ENCODE measurements at regions not wholly inside any gene's neighbourhood (a gene's known extent, or its start where the extent isn't known, plus 50 kb on each side); places are given as distances from the start of the nearest gene placed in this dataset.

GRCh38 chr1:238787471-238787870 lies 598.9 kb upstream of the CHRM3 start:
- TF ChIP-seq ZFP30 (CRISPR knock-in tag; IDR thresholded peaks at IDR 0.05) (no peak), ZFP3 (CRISPR knock-in tag; IDR thresholded peaks at IDR 0.05) (no peak), ZNF70 (CRISPR knock-in tag; IDR thresholded peaks at IDR 0.05) (no peak), PATZ1 (CRISPR knock-in tag; IDR thresholded peaks at IDR 0.05; ENCODE audit: borderline replicate concordance) (no peak), RARB (CRISPR knock-in tag; IDR thresholded peaks at IDR 0.05) (no peak), ISL1 (CRISPR knock-in tag; IDR thresholded peaks at IDR 0.05) (no peak), TSHZ2 (CRISPR knock-in tag; IDR thresholded peaks at IDR 0.05) (no peak)
- no peak for ATAC-seq

GRCh38 chr1:238783633-238784032 lies 602.7 kb upstream of the CHRM3 start:
- ATAC-seq = no peak
- TF ChIP-seq ISL1 (CRISPR knock-in tag; IDR thresholded peaks at IDR 0.05) (no peak), ZFP30 (CRISPR knock-in tag; IDR thresholded peaks at IDR 0.05) (no peak), TOX (CRISPR knock-in tag; IDR thresholded peaks at IDR 0.05; ENCODE audit: borderline replicate concordance) (no peak), GLIS3 (CRISPR knock-in tag; IDR thresholded peaks at IDR 0.05) (no peak), PATZ1 (CRISPR knock-in tag; IDR thresholded peaks at IDR 0.05; ENCODE audit: borderline replicate concordance) (no peak), CREB5 (CRISPR knock-in tag; IDR thresholded peaks at IDR 0.05; ENCODE audit: low read depth) (no peak)

GRCh38 chr1:238779716-238780115 lies 606.7 kb upstream of the CHRM3 start:
- TF ChIP-seq ZNF8 (CRISPR knock-in tag; IDR thresholded peaks at IDR 0.05) (no peak), ZFP30 (CRISPR knock-in tag; IDR thresholded peaks at IDR 0.05) (no peak)
- no peak for ATAC-seq

GRCh38 chr1:238778113-238778512 lies 608.3 kb upstream of the CHRM3 start:
- ATAC-seq = no peak
- TF ChIP-seq ARNTL (CRISPR knock-in tag; IDR thresholded peaks at IDR 0.05; ENCODE audit: borderline replicate concordance, low read depth) (no peak), ZNF8 (CRISPR knock-in tag; IDR thresholded peaks at IDR 0.05) (no peak), RARB (CRISPR knock-in tag; IDR thresholded peaks at IDR 0.05) (no peak), ZC3H10 (CRISPR knock-in tag; IDR thresholded peaks at IDR 0.05) (no peak), ISL1 (CRISPR knock-in tag; IDR thresholded peaks at IDR 0.05) (no peak), CREB5 (CRISPR knock-in tag; IDR thresholded peaks at IDR 0.05; ENCODE audit: low read depth) (no peak)

GRCh38 chr1:238777551-238777950 lies 608.8 kb upstream of the CHRM3 start:
- no peak for ATAC-seq
- TF ChIP-seq ZFP30 (CRISPR knock-in tag; IDR thresholded peaks at IDR 0.05) (no peak), ZNF70 (CRISPR knock-in tag; IDR thresholded peaks at IDR 0.05) (no peak), CSRNP3 (CRISPR knock-in tag; IDR thresholded peaks at IDR 0.05) (no peak), POU6F1 (CRISPR knock-in tag; IDR thresholded peaks at IDR 0.05; ENCODE audit: borderline replicate concordance, low read depth) (no peak), PATZ1 (CRISPR knock-in tag; IDR thresholded peaks at IDR 0.05; ENCODE audit: borderline replicate concordance) (no peak), SNAI2 (CRISPR knock-in tag; IDR thresholded peaks at IDR 0.05) (no peak), ARNTL (CRISPR knock-in tag; IDR thresholded peaks at IDR 0.05; ENCODE audit: borderline replicate concordance, low read depth) (no peak), GLIS3 (CRISPR knock-in tag; IDR thresholded peaks at IDR 0.05) (no peak), ISL1 (CRISPR knock-in tag; IDR thresholded peaks at IDR 0.05) (no peak)

Data from SK-N-SH treated with all-trans-retinoic acid at 6 μM for 48 hours (cell line).